Endodermal cell (in vitro differentiated cells): ENCODE measurements at regions not wholly inside any gene's neighbourhood (a gene's known extent, or its start where the extent isn't known, plus 50 kb on each side); places are given as distances from the start of the nearest gene placed in this dataset.

Experiments used
- DNase-seq: peaks from one replicate; pipeline ENCODE4 v3.0.0-alpha.2; 2017
- H3K27ac ChIP-seq: 2 replicates; pipeline ENCODE4 v1.5.1; 2013; ENCODE audit warnings: mild to moderate bottlenecking, low read depth, low read length, moderate library complexity
- H3K27me3 ChIP-seq: 2 replicates; pipeline ENCODE4 v1.6.1; 2013; ENCODE audit warnings: mild to moderate bottlenecking, low read length, moderate library complexity; ENCODE audit not compliant: insufficient read depth, control insufficient read depth, poor library complexity, severe bottlenecking
- H3K36me3 ChIP-seq: 2 replicates; pipeline ENCODE4 v1.7.0; 2013; ENCODE audit warnings: mild to moderate bottlenecking, low read length, moderate library complexity; ENCODE audit not compliant: control insufficient read depth, insufficient read depth
- H3K4me1 ChIP-seq: one replicate; pipeline ENCODE4 v1.7.0; 2013; ENCODE audit warnings: low read length; ENCODE audit not compliant: control insufficient read depth, insufficient read depth
- H3K4me3 ChIP-seq: 2 replicates; pipeline ENCODE4 v1.5.1; 2013; ENCODE audit warnings: mild to moderate bottlenecking, low read length, moderate library complexity
- H3K9ac ChIP-seq: 2 replicates; pipeline ENCODE4 v1.6.1; 2013; ENCODE audit warnings: mild to moderate bottlenecking, low read length, moderate library complexity; ENCODE audit not compliant: poor library complexity, severe bottlenecking; ENCODE audit errors: extremely low read depth
- H3K9me3 ChIP-seq: 2 replicates; pipeline ENCODE4 v1.6.1; 2013; ENCODE audit warnings: mild to moderate bottlenecking, low read length, moderate library complexity; ENCODE audit not compliant: control insufficient read depth
- H3K27ac Mint-ChIP-seq: 2 replicates; pipeline ENCODE4 v1.8.0; 2020; ENCODE audit warnings: mixed read lengths
- H3K27me3 Mint-ChIP-seq: 2 replicates; pipeline ENCODE4 v1.8.0; 2021; ENCODE audit warnings: mild to moderate bottlenecking, mixed read lengths; ENCODE audit not compliant: insufficient read depth
- H3K36me3 Mint-ChIP-seq: 2 replicates; pipeline ENCODE4 v1.8.0; 2020; ENCODE audit warnings: low read depth, mixed read lengths
- H3K4me1 Mint-ChIP-seq: 2 replicates; pipeline ENCODE4 v1.8.0; 2020; ENCODE audit warnings: mixed read lengths
- H3K4me3 Mint-ChIP-seq: 2 replicates; pipeline ENCODE4 v1.8.0; 2020; ENCODE audit warnings: mild to moderate bottlenecking, moderate library complexity, mixed read lengths
- H3K9me3 Mint-ChIP-seq: 2 replicates; pipeline ENCODE4 v1.8.0; 2020; ENCODE audit warnings: mild to moderate bottlenecking, mixed read lengths
- WGBS, 2 experiments: methylation state at CpG; one replicate each; pipeline versions ENCODE4 v1.1.5 to v1.1.7; 2013; ENCODE audit warnings: missing lambda C conversion rate in 2 of 2, mixed read lengths in 1 of 2; ENCODE audit not compliant: insufficient coverage in 1 of 2, insufficient read length in 1 of 2; 5-methylcytosine and 5-hydroxymethylcytosine counted together
- TF ChIP-seq, protein P1 (sequence below): fragments of 200-600 bp; sonication (generic); conservative IDR thresholded peaks from 2 replicates; pipeline ENCODE4 v1.5.0; 2021; ENCODE audit warnings: antibody characterized with exemption, mild to moderate bottlenecking

DNA sequence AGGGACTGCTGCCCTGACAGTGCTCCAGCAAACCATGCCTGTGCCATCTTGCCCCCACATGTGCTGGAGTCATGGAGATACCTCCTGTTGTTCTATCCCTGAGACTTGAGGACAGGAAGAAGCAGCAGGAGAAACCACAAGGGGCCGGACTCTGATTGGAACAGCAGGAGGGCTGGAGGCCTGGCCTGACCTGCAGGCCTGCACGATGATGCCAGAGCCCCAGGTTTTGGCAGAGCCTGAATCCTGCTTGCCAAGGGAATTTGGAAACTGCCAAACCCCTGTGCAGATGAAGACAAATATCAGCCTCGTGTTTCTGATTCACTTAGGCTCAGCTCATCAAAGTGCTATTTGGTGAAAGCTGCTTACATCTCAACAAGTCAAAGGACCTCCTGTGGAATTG lies 177.6 kb downstream of the MAFB start:
- WGBS, 2 experiments = 78 to 87% methylated on average over 3 of the region's 3 CpGs
- no peak overlapping the region for H3K27ac ChIP-seq
- Mint-ChIP-seq H3K27me3 (peaks cover 14% of the 10 kb centered on the region), H3K9me3 (no peaks in the 10 kb centered on the region), H3K27ac (no peak overlapping the region), H3K4me1 (peaks cover 6% of the 10 kb centered on the region), H3K4me3 (no peak overlapping the region), H3K36me3 (no peaks in the 10 kb centered on the region)
- peak; percentile 55 for DNase-seq
- no peak overlapping the region for H3K9ac ChIP-seq
- TF ChIP-seq, protein P1, sequence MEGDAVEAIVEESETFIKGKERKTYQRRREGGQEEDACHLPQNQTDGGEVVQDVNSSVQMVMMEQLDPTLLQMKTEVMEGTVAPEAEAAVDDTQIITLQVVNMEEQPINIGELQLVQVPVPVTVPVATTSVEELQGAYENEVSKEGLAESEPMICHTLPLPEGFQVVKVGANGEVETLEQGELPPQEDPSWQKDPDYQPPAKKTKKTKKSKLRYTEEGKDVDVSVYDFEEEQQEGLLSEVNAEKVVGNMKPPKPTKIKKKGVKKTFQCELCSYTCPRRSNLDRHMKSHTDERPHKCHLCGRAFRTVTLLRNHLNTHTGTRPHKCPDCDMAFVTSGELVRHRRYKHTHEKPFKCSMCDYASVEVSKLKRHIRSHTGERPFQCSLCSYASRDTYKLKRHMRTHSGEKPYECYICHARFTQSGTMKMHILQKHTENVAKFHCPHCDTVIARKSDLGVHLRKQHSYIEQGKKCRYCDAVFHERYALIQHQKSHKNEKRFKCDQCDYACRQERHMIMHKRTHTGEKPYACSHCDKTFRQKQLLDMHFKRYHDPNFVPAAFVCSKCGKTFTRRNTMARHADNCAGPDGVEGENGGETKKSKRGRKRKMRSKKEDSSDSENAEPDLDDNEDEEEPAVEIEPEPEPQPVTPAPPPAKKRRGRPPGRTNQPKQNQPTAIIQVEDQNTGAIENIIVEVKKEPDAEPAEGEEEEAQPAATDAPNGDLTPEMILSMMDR = no peak
- no peaks in the 10 kb centered on the region for H3K36me3 ChIP-seq
- H3K4me1 ChIP-seq = peaks cover 6% of the 10 kb centered on the region
- no peaks in the 10 kb centered on the region for H3K27me3 ChIP-seq
- H3K4me3 ChIP-seq = no peak overlapping the region
- no peaks in the 10 kb centered on the region for H3K9me3 ChIP-seq

DNA sequence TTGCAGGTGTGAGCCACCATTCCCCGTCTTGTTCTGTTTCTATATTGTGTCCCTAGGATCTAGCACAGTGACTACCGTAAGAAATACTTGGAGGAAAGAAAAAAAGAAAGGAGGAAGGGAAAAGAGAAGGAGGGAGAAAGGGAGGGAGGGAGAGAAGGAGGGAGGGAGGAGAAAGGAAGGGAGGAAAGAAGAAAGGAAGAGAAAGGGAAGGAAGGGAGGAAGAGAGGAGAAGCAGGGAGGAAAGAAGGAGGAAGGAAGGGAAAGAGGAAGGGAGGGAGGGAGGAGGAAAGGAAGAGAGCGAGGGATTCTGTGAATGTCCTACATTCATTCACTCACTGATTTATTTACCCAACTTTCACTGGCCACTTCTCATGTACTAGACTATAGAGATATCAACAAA lies 178.4 kb downstream of the MAFB start:
- Histone ChIP-seq H3K9ac (no peak overlapping the region), H3K27me3 (no peaks in the 10 kb centered on the region), H3K4me1 (peaks cover 6% of the 10 kb centered on the region), H3K4me3 (no peak overlapping the region), H3K27ac (no peak overlapping the region), H3K36me3 (no peaks in the 10 kb centered on the region), H3K9me3 (no peaks in the 10 kb centered on the region)
- no peak overlapping the region for H3K27ac Mint-ChIP-seq
- TF ChIP-seq, protein P1 = no peak
- H3K36me3 Mint-ChIP-seq = no peaks in the 10 kb centered on the region
- H3K4me1 Mint-ChIP-seq = peaks cover 6% of the 10 kb centered on the region
- H3K27me3 Mint-ChIP-seq = peaks cover 14% of the 10 kb centered on the region
- peak; percentile 14 for DNase-seq
- H3K9me3 Mint-ChIP-seq = no peaks in the 10 kb centered on the region
- 95 to 97% methylated on average over 2 of the region's 3 CpGs for WGBS, 2 experiments
- H3K4me3 Mint-ChIP-seq = no peak overlapping the region

DNA sequence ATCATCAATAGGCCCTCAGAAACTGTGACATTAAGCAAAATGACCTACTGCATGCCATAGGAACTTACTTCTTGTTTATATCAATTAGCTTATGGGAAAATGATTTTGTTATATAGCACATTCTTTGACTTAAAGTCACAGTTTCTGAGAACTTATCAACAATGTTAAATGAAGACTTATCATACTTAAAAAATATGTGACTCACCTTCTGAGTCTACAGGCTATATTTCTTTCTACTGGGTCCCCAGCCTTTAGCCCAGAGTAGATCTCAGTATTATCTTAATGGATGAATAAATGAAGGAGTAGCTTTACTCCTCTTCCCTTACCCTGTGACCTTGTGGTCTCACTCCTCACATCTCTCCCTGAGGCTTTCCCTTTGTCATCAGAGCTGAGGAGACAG lies 180.2 kb downstream of the MAFB start:
- no peaks in the 10 kb centered on the region for H3K36me3 Mint-ChIP-seq
- no peaks in the 10 kb centered on the region for H3K9me3 ChIP-seq
- TF ChIP-seq, protein P1 = no peak
- no peaks in the 10 kb centered on the region for H3K27me3 ChIP-seq
- peaks cover 6% of the 10 kb centered on the region for H3K4me1 ChIP-seq
- H3K27ac ChIP-seq = no peak overlapping the region
- no peaks in the 10 kb centered on the region for H3K36me3 ChIP-seq
- no peak overlapping the region for H3K27ac Mint-ChIP-seq
- no peak overlapping the region for H3K4me3 Mint-ChIP-seq
- H3K9ac ChIP-seq = no peak overlapping the region
- peaks cover 6% of the 10 kb centered on the region for H3K4me1 Mint-ChIP-seq
- no peaks in the 10 kb centered on the region for H3K9me3 Mint-ChIP-seq
- no peak overlapping the region for H3K4me3 ChIP-seq
- H3K27me3 Mint-ChIP-seq = peaks cover 12% of the 10 kb centered on the region
- no peak for DNase-seq
